Caki2 (cell line): ENCODE measurements at regions not wholly inside any gene's neighbourhood (a gene's known extent, or its start where the extent isn't known, plus 50 kb on each side); places are given as distances from the start of the nearest gene placed in this dataset.
A peak's percentile ranks its signal among the peaks of the same experiment; 100 is the strongest.

ENCODE experiments used
- DNase-seq: peaks from one replicate; pipeline ENCODE4 v3.0.0-alpha.2; 2015; ENCODE audit warnings: low read depth
- in situ Hi-C: cut with HindIII; loops from 2 replicates; pipeline ENCODE4 v1.10.0; 2016; ENCODE audit warnings: low sequenced_read_pairs, low pct_unique_long_range_greater_than_20kb, mixed read lengths

- DNase-seq = no peak
- in situ Hi-C loops = no loop called here
Measured at GRCh38 chr1:98205291-98206017, 284.6 kb upstream of the DPYD start.

- in situ Hi-C loops = no loop called here
- DNase-seq = no peak
Measured at GRCh38 chr1:98203466-98203865, 282.6 kb upstream of the DPYD start.

GRCh38 chr1:98201666-98202081 is 280.8 kb upstream of the DPYD start:
- in situ Hi-C loops = no loop called here
- DNase-seq = no peak

- no peak for DNase-seq
- in situ Hi-C loops = no loop called here
Measured at GRCh38 chr1:98197356-98197755, 276.5 kb upstream of the DPYD start.

DNA sequence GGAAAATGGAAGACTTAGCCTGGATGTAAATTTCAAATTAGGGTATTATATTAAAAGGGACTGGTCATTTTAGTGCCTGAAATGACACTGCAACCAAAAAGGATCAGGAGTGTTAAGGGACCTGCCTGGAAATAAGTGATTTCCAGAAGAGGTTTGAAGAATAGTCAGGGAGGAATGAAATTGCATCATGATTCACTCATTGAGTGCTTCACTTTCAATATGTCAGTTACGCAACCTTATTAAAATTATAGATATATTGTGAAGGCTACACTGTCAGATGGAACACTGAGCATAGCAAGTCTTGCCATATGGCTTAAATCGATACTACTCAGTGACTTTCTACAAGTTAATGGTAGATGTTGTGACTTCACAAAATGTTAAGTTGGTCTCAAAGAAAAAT is 275.2 kb upstream of the DPYD start:
- no peak for DNase-seq
- in situ Hi-C loops = no loop called here

GRCh38 chr1:98188774-98189173 is 267.9 kb upstream of the DPYD start:
- no peak for DNase-seq
- in situ Hi-C loops = no loop called here

DNA sequence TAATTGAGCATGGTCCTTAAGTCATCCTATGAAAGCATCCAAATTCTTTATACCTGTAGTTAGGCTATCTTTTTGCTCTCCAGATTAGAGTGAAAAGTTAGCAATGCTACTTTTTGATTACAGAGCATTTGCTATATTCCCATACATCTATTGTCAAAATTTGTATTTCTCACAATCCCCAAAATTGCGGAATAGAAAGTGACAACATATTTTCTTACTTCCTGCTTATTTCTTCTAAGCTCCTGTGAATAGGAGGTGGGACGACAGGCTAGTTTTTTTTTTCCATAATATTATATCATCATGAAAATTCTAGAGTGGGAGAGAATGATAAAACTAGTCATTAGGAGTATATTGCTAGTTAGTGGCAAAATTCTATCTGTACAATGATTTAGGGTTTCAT is 264.0 kb upstream of the DPYD start:
- in situ Hi-C loops = no loop called here
- no peak for DNase-seq

DNA sequence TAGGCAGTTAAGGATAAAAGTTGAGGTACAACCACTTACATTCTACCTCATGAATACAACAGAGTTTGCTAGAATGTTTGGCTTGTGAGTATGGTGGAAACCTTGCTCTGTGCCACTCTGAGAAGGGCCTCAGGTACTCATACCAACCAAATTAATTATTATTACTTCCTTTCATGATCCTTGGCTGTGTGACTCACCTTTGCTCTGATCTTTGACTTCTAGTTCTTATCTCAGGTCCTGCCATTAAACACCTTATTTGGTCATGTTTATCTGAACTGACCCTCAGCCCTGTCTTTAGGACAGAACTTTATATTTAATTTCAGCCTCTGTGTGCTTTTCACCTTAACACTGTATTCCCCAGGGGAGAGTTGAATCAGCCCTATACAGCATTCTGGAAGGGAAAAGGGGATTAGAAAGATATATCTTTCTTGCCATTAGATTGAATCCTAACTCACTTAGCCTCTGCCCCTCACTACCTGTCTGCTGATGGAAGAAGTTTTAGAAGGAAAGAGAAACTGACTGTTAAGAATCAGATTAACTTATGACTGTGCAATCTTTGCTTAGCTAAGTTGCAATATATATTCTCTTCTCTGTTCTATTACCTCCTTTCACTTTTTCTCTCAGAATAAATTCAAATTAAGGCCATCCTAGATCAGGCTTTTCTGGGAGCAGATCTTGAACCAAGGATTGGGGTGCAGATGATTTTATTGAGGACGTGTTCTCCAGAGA is 260.4 kb upstream of the DPYD start:
- DNase-seq = no peak
- in situ Hi-C loops = no loop called here

- in situ Hi-C loops = no loop called here
- DNase-seq = no peak
Measured at GRCh38 chr1:98179151-98179773, 258.4 kb upstream of the DPYD start.

GRCh38 chr1:98177751-98178150 is 256.9 kb upstream of the DPYD start:
- in situ Hi-C loops = no loop called here
- DNase-seq = no peak

- in situ Hi-C loops = no loop called here
- DNase-seq = no peak
Measured at GRCh38 chr1:98176936-98177335, 256.1 kb upstream of the DPYD start.

- no peak for DNase-seq
- in situ Hi-C loops = no loop called here
Measured at GRCh38 chr1:98176414-98176813, 255.6 kb upstream of the DPYD start.

DNA sequence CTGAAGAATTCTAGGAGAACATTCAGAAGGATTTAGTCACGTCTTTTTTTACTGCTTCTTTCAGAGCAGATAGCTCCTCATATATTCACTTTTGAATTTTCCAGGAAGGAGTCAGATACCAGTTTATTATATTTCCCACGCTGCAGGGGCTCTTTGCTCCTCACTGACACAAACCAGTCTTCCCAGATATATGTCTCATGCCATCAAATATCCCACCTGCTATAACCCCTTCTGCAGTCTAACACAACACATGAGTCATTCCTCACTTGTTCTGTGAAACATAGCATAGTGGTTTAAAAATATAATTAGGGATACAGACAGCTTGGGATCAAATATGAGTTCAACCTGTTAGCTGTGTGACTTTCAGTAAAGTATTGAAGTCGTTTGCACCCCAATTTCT is 251.7 kb upstream of the DPYD start:
- DNase-seq = no peak
- in situ Hi-C loops = no loop called here

- in situ Hi-C loops = no loop called here
Measured at GRCh38 chr1:98172022-98172421, 251.2 kb upstream of the DPYD start.

GRCh38 chr1:98164509-98164908 is 243.7 kb upstream of the DPYD start:
- DNase-seq = no peak
- in situ Hi-C loops = no loop called here

More at GRCh38 chr1:98172022-98172421, 251.2 kb upstream of the DPYD start:
- no peak for DNase-seq

- no peak for DNase-seq
- in situ Hi-C loops = no loop called here
Measured at GRCh38 chr1:98157524-98158313, 236.9 kb upstream of the DPYD start.

DNA sequence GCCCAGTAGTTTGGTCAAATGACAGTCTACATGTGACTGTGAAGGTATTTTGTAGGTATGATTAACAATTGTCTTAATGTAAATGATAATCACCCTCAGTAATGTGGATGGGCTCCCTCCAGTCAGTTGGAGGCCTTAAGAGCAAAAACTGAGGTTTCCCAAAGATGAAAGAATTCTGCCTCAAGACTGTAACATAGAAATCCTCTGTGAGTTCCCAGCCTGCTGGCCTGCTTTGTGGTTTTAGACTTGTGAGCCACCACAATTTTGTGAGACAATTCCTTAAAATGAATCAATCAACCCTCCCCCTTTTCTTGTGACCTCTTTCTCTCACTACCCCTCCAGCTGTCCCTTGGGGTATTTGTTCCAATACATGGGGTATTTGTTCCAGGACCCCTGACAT is 226.4 kb upstream of the DPYD start:
- in situ Hi-C loops = no loop called here
- DNase-seq = no peak

DNA sequence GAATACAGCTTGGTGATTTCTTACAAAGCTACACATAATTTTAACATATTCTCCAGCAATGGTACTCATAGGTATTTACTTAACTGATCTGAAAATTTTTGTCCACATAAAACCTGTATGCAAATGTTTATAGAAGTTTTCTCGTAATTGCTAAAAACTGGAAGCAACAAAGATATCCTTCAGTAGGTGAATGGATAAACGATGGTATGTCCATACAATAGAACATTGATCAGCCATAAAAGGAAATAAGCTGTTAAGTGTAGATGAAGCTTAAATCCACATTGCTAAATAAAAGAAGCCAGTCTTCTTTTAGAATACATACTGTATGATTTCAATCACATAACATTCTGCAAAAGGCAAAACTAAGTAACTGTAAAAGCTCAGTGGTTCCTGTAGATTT is 224.8 kb upstream of the DPYD start:
- in situ Hi-C loops = no loop called here
- DNase-seq = no peak

GRCh38 chr1:98143403-98143802 is 222.6 kb upstream of the DPYD start:
- DNase-seq = peak; percentile 3
- in situ Hi-C loops = no loop called here
